Vagina (tissue), 2 donors: ENCODE measurements at regions not wholly inside any gene's neighbourhood (a gene's known extent, or its start where the extent isn't known, plus 50 kb on each side); places are given as distances from the start of the nearest gene placed in this dataset.

Experiments used
- CTCF ChIP-seq, 3 experiments: fragments of 450-650 bp in 2 of 3; fragments of 200-600 bp in 1 of 3; sonication (generic) in 1 of 3; IDR thresholded peaks; one replicate each; pipeline ENCODE4 v1.5.1; 2017 to 2019; ENCODE audit warnings: antibody characterized with exemption in 3 of 3, mild to moderate bottlenecking in 2 of 3, moderate library complexity in 2 of 3
- POLR2A ChIP-seq, 2 donors: fragments of 450-650 bp; IDR thresholded peaks; one replicate each; pipeline ENCODE4 v1.6.1; 2017; ENCODE audit warnings: antibody characterized with exemption in 2 of 2, mild to moderate bottlenecking in 2 of 2, moderate library complexity in 2 of 2
- POLR2AphosphoS5 ChIP-seq, 2 donors: sonication (generic); formaldehyde crosslinking; IDR thresholded peaks; one replicate each; pipeline ENCODE4 v1.9.0; 2017; ENCODE audit warnings: antibody characterized with exemption in 2 of 2, mild to moderate bottlenecking in 2 of 2, low read depth in 1 of 2; ENCODE audit not compliant: insufficient read depth in 1 of 2

- no peak for TF ChIP-seq POLR2A (IDR thresholded peaks at IDR 0.05)
- TF ChIP-seq CTCF (IDR thresholded peaks at IDR 0.05), result no peak
- no peak for TF ChIP-seq POLR2AphosphoS5 (IDR thresholded peaks at IDR 0.05; ENCODE audit: insufficient read depth in 1 of 2, low read depth in 1 of 2)
These were observed 62.9 kb downstream of the S1PR1 start for GRCh38 chr1:101299710-101300109.
